HEK293 (cell line): ENCODE measurements at regions not wholly inside any gene's neighbourhood (a gene's known extent, or its start where the extent isn't known, plus 50 kb on each side); places are given as distances from the start of the nearest gene placed in this dataset.

ENCODE experiments used
- CTCF ChIA-PET: fragments of 350-600 bp; formaldehyde crosslinking; extraction: SDS; loops from one replicate; lab custom pipeline; 2021; ENCODE audit warnings: antibody characterized with exemption; lab: Yijun Ruan, JAX
- POLR2A ChIA-PET: fragments of 300-600 bp; formaldehyde crosslinking; extraction: SDS; loops from one replicate; lab custom pipeline; 2020; ENCODE audit warnings: antibody characterized with exemption, inconsistent platforms; lab: Yijun Ruan, JAX
- H3K27ac ChIP-seq: fragments of 200-500 bp; sonication (Bioruptor generic); 2 replicates; pipeline ENCODE4 v1.5.1; 2014; ENCODE audit warnings: low read depth, low read length, control low read depth, inconsistent platforms; ENCODE audit errors: extremely low read depth
- H3K36me3 ChIP-seq, 2 experiments: fragments of 200-500 bp in 1 of 2; sonication (Bioruptor generic) in 1 of 2; 1 replicate in 1 of 2; 2 replicates in 1 of 2; pipeline ENCODE4 v1.5.1; 2014 to 2017; ENCODE audit warnings: inconsistent platforms in 2 of 2, low read length in 2 of 2; ENCODE audit not compliant: control insufficient read depth in 2 of 2, insufficient read depth in 1 of 2
- H3K4me1 ChIP-seq: fragments of 200-500 bp; sonication (Bioruptor generic); 2 replicates; pipeline ENCODE4 v1.5.1; 2014; ENCODE audit warnings: mild to moderate bottlenecking, low read length, inconsistent platforms; ENCODE audit not compliant: control insufficient read depth, insufficient read depth
- H3K4me3 ChIP-seq: 2 replicates; pipeline ENCODE4 v1.5.1; 2011; ENCODE audit warnings: low read depth, mild to moderate bottlenecking, control low read depth, low read length, moderate library complexity
- H3K9me3 ChIP-seq: fragments of 200-500 bp; sonication (Bioruptor generic); 2 replicates; pipeline ENCODE4 v1.5.1; 2014; ENCODE audit warnings: low read depth, low read length, inconsistent platforms; ENCODE audit not compliant: control insufficient read depth, insufficient read depth
- HOXA7 ChIP-seq: sonication (generic); formaldehyde crosslinking; IDR thresholded peaks from 2 replicates; pipeline ENCODE4 v1.8.1; 2022; ENCODE audit warnings: missing genetic modification reagents, borderline replicate concordance
- KLF16 ChIP-seq: fragments of 450-650 bp; formaldehyde crosslinking; IDR thresholded peaks from 2 replicates; pipeline ENCODE4 v1.5.1; 2017; ENCODE audit warnings: missing biosample characterization, missing genetic modification characterization
- PBX3 ChIP-seq: sonication (generic); formaldehyde crosslinking; IDR thresholded peaks from 2 replicates; pipeline ENCODE4 v1.8.1; 2022; ENCODE audit warnings: mild to moderate bottlenecking, moderate library complexity, missing genetic modification reagents
- YY2 ChIP-seq: fragments of 450-650 bp; formaldehyde crosslinking; IDR thresholded peaks from 2 replicates; pipeline ENCODE4 v1.5.1; 2016; ENCODE audit warnings: missing biosample characterization, missing genetic modification characterization
- ZBTB20 ChIP-seq: fragments of 450-650 bp; formaldehyde crosslinking; IDR thresholded peaks from 2 replicates; pipeline ENCODE4 v1.5.1; 2016; ENCODE audit warnings: missing biosample characterization, missing genetic modification characterization
- ZFP37 ChIP-seq: fragments of 450-650 bp; formaldehyde crosslinking; IDR thresholded peaks from 2 replicates; pipeline ENCODE4 v1.5.1; 2016; ENCODE audit warnings: missing biosample characterization, missing genetic modification characterization
- ZNF146 ChIP-seq: fragments of 450-650 bp; formaldehyde crosslinking; IDR thresholded peaks from 2 replicates; pipeline ENCODE4 v1.5.1; 2016; ENCODE audit warnings: missing biosample characterization, missing genetic modification characterization
- ZNF174 ChIP-seq: fragments of 450-650 bp; formaldehyde crosslinking; IDR thresholded peaks from 2 replicates; pipeline ENCODE4 v1.5.0; 2017; ENCODE audit warnings: missing biosample characterization, mild to moderate bottlenecking, missing genetic modification characterization
- ZNF202 ChIP-seq: fragments of 450-650 bp; formaldehyde crosslinking; IDR thresholded peaks from 2 replicates; pipeline ENCODE4 v1.5.1; 2016; ENCODE audit warnings: missing biosample characterization, missing genetic modification characterization, borderline replicate concordance
- ZNF274 ChIP-seq, 2 experiments: fragments of 200-500 bp in 1 of 2; fragments of 450-650 bp in 1 of 2; sonication (Bioruptor generic) in 1 of 2; formaldehyde crosslinking in 1 of 2; IDR thresholded peaks; 2 replicates each; pipeline versions ENCODE4 v1.5.1 to v1.6.1; 2014 to 2016; ENCODE audit warnings: borderline replicate concordance in 1 of 2, inconsistent platforms in 1 of 2, low read length in 1 of 2, missing biosample characterization in 1 of 2, missing genetic modification characterization in 1 of 2
- ZNF37A ChIP-seq: fragments of 450-650 bp; IDR thresholded peaks from 2 replicates; pipeline ENCODE4 v1.5.1; 2018; ENCODE audit warnings: missing biosample characterization, missing genetic modification characterization
- ZNF426 ChIP-seq: fragments of 450-650 bp; formaldehyde crosslinking; IDR thresholded peaks from 2 replicates; pipeline ENCODE4 v1.5.1; 2017; ENCODE audit warnings: missing biosample characterization, missing genetic modification characterization, mild to moderate bottlenecking, inconsistent platforms, moderate library complexity
- ZNF473 ChIP-seq: fragments of 450-650 bp; formaldehyde crosslinking; IDR thresholded peaks from 2 replicates; pipeline ENCODE4 v1.5.1; 2017; ENCODE audit warnings: missing biosample characterization, missing genetic modification characterization
- ZNF513 ChIP-seq: fragments of 450-650 bp; IDR thresholded peaks from 2 replicates; pipeline ENCODE4 v1.5.1; 2018; ENCODE audit warnings: missing biosample characterization, missing genetic modification characterization
- ZNF549 ChIP-seq: fragments of 450-650 bp; IDR thresholded peaks from 2 replicates; pipeline ENCODE4 v1.5.1; 2018; ENCODE audit warnings: missing biosample characterization, missing genetic modification characterization, mild to moderate bottlenecking, inconsistent platforms, moderate library complexity
- ZNF571 ChIP-seq: fragments of 450-650 bp; formaldehyde crosslinking; IDR thresholded peaks from 2 replicates; pipeline ENCODE4 v1.5.0; 2017; ENCODE audit warnings: missing biosample characterization, missing genetic modification characterization
- ZNF610 ChIP-seq: fragments of 450-650 bp; formaldehyde crosslinking; IDR thresholded peaks from 2 replicates; pipeline ENCODE4 v1.5.1; 2016; ENCODE audit warnings: missing biosample characterization, missing genetic modification characterization, borderline replicate concordance
- ZNF626 ChIP-seq: fragments of 450-650 bp; sonication (Bioruptor Pico); formaldehyde crosslinking; IDR thresholded peaks from 2 replicates; pipeline ENCODE4 v1.5.1; 2018; ENCODE audit warnings: missing biosample characterization, missing genetic modification characterization, inconsistent platforms
- ZNF629 ChIP-seq: fragments of 450-650 bp; formaldehyde crosslinking; IDR thresholded peaks from 2 replicates; pipeline ENCODE4 v1.5.1; 2017; ENCODE audit warnings: missing biosample characterization, missing genetic modification characterization
- ZNF639 ChIP-seq: fragments of 450-650 bp; formaldehyde crosslinking; IDR thresholded peaks from 2 replicates; pipeline ENCODE4 v1.5.1; 2016; ENCODE audit warnings: missing biosample characterization, missing genetic modification characterization

- no peak for TF ChIP-seq ZNF549
- no peak for TF ChIP-seq ZNF513 (tag by site-specific recombination)
- no peak for TF ChIP-seq KLF16
- no peak for TF ChIP-seq ZNF426 (tag by site-specific recombination)
- TF ChIP-seq ZFP37: no peak
- no peak for TF ChIP-seq YY2 (tag by site-specific recombination)
- TF ChIP-seq ZNF146: no peak
- TF ChIP-seq ZNF610 (tag by site-specific recombination): no peak
- no peak for TF ChIP-seq ZNF626 (tag by site-specific recombination)
These were observed 1036.5 kb downstream of the ROBO2 start (continued) for GRCh38 chr3:78076379-78076778.

- no peak for TF ChIP-seq ZNF629
- TF ChIP-seq ZNF571: no peak
- no peak for TF ChIP-seq ZNF174 (tag by site-specific recombination)
- Histone ChIP-seq H3K36me3 (no peaks in the 10 kb centered on the region), H3K9me3 (no peaks in the 10 kb centered on the region), H3K4me1 (no peaks in the 10 kb centered on the region), H3K4me3 (no peak overlapping the region), H3K27ac (no peak overlapping the region)
- CTCF ChIA-PET: no interaction called here
- POLR2A ChIA-PET: no interaction called here
These were observed 1037.3 kb downstream of the ROBO2 start for GRCh38 chr3:78077178-78077577.

- no peak overlapping the region for H3K27ac ChIP-seq
- TF ChIP-seq ZBTB20 (tag by site-specific recombination) (no peak), PBX3 (no peak), ZNF202 (no peak), ZNF37A (no peak), ZNF473 (tag by site-specific recombination) (no peak), HOXA7 (CRISPR knock-in tag) (no peak), ZNF274 (IDR thresholded peaks at IDR 0.05; ENCODE audit: low read length) (no peak), ZNF274 (tag by site-specific recombination; IDR thresholded peaks at IDR 0.05; ENCODE audit: borderline replicate concordance) (no peak), ZNF639 (tag by site-specific recombination) (no peak), ZNF513 (tag by site-specific recombination) (no peak)
- TF ChIP-seq, all 188 proteins: peak for 0
- POLR2A ChIA-PET: no interaction called here
- CTCF ChIA-PET: no interaction called here
- H3K9me3 ChIP-seq: no peaks in the 10 kb centered on the region
- H3K36me3 ChIP-seq: no peaks in the 10 kb centered on the region
- no peaks in the 10 kb centered on the region for H3K4me1 ChIP-seq
- no peak overlapping the region for H3K4me3 ChIP-seq
These were observed 1037.9 kb downstream of the ROBO2 start for GRCh38 chr3:78077842-78078241.
